ENCODE measurements at regions not wholly inside any gene's neighbourhood (a gene's known extent, or its start where the extent isn't known, plus 50 kb on each side); places are given as distances from the start of the nearest gene placed in this dataset.
"Not testable (repeated sequence)": the region's sequence is repeated elsewhere in the genome, so short reads cannot be mapped to it uniquely, and the experiment has no call there.

DNA sequence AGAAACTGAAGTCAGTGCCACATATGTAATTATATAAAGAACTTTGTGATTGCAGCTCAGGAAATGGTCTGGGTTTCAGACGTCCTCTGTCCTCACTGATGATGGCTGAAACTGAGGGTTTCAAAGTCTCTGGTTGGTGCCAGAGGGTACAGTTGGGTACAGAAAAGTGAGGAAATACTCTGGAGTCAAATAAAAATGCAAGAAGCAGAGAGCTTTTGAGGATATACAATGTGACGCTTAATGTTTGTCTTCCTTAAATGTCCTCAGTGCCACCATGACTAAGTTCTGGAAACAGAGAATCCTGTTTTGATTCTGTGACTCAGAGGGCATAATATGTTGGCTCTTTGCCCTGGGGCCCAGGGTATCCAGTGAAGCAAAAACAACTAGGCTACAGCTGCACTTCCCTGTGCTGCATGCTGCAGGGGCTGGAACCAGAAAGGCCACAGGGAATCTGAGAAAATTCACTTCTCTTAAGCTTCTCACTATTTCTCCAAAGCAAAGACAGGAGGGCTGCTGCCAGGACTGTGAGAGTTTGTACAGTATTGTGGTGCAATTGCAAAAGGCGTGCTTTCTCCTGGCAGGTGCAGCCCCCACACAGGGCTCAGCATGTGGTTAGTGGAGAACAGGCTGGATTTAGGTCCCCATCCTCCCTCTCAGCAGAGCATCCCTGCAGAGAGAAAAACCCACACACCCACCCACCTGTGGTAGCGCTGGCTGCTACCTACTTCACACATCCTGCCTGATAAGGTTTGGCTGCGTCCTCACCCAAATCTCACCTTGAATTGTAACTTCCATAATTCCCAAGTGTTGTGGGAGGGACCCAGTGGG is 169.5 kb upstream of the SVIL start:
- in situ Hi-C loops (cut with HindIII; ENCODE audit: low sequenced_read_pairs): loop anchor here (5.0 kb wide), 1 partner anchor 48 kb away; no protein-coding TSS in a partner anchor

- in situ Hi-C loops (cut with HindIII; ENCODE audit: low sequenced_read_pairs): loop anchor here (5.0 kb wide), 1 partner anchor 50 kb away; no protein-coding TSS in a partner anchor
Observed at GRCh38 chr10:29802171-29802570, 167.4 kb upstream of the SVIL start.

- in situ Hi-C loops (cut with HindIII; ENCODE audit: low sequenced_read_pairs): no loop called here
Observed at GRCh38 chr10:29798921-29799690, 164.3 kb upstream of the SVIL start.

DNA sequence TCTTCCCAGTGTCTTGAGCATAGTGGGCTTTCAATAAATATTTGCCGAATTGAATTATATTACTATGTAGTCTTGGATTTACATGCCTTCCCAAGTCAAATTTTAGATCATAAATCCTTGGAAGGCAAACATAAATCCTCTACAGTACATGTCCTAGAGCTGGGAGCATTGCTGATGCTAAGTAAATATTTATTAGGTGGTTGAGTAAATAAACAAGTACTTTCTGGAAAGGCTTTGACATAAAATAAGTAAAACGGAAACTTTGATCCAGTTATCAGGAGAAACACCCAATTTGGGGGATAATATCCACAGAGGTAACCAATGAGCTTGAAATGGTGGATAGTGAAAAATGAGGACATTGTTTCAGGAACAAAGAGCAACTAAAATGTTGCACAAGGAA is 162.8 kb upstream of the SVIL start:
- in situ Hi-C loops (cut with HindIII; ENCODE audit: low sequenced_read_pairs): no loop called here

- in situ Hi-C loops (cut with HindIII; ENCODE audit: low sequenced_read_pairs): no loop called here
Observed at GRCh38 chr10:29795850-29796249, 161.1 kb upstream of the SVIL start.

- in situ Hi-C loops (cut with HindIII; ENCODE audit: low sequenced_read_pairs): no loop called here
Observed at GRCh38 chr10:29794776-29795611, 160.2 kb upstream of the SVIL start.

DNA sequence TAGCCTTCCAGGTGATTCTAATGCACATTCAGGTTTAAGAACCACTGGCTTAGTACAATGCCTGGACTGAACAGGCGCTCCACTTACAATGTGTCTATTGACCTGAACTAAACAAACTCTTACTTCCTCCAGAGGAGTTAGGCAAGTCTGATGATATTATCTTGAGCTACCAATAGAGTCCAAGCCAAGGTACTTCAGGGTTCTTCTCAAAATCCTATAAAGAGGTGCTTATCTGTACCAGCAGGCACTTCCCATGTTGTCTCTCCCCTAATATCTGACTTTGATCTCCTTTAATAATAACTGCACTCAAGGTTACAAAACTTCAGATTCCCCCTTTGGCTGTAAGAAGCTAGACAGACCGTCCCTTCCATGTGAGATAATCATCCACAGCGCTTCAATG is 157.0 kb upstream of the SVIL start:
- in situ Hi-C loops (cut with HindIII; ENCODE audit: low sequenced_read_pairs): no loop called here

DNA sequence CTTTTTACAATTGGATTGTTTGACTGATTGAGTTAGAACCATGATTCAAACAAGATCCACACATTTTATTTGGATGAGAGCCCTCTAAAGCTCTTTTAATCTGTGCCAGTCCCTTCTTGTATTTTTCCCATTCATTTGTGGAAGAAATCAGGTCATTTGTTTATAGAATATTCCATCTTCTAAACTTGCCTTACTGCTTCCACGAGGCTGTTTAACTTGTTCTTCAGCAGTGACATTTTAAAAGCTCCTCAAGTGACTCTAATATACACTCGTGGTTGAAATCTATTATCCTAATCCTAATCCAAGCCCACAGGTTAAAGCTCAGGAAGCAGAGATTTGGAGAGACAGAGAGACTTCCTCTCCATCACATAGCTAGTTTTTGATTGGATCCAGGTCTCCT is 155.4 kb upstream of the SVIL start:
- in situ Hi-C loops (cut with HindIII; ENCODE audit: low sequenced_read_pairs): no loop called here

DNA sequence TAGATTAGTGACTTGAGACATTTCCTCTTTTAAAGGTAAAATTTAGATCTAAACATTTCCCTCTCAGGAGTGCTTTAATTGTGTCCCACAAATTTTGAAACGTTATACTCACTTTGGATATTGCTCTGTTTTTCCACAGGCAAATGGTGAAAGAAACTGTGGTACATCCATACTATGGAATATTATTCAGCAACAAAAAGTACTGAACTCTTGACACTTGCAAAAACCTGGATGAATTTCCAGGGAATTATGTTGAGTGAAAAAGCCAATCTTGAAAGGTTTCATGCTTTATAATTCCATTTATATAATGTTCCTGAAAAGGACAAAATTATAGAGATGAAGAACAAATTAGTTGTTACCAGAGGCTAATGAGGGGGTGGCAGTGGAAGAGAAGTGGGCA is 153.3 kb upstream of the SVIL start:
- in situ Hi-C loops (cut with HindIII; ENCODE audit: low sequenced_read_pairs): no loop called here

DNA sequence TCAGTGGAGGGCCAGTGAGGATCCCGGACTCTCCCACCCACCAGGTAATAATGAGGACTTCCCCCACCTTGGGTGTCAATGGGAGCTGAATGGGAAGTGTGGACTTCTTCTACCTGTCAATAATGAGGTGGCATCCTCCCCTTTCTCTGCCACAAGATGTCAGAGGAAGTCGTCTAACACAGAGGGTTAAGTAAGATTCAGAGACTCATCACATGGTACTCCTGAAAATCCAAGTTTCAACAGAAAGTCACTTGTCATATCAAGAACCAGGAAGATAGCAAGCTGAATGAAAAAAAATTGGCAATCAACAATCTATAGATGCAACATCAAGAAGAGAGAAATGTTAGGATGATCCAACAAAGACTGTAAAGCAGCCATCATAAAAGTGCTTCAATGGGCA is 150.9 kb upstream of the SVIL start:
- in situ Hi-C loops (cut with HindIII; ENCODE audit: low sequenced_read_pairs): no loop called here

DNA sequence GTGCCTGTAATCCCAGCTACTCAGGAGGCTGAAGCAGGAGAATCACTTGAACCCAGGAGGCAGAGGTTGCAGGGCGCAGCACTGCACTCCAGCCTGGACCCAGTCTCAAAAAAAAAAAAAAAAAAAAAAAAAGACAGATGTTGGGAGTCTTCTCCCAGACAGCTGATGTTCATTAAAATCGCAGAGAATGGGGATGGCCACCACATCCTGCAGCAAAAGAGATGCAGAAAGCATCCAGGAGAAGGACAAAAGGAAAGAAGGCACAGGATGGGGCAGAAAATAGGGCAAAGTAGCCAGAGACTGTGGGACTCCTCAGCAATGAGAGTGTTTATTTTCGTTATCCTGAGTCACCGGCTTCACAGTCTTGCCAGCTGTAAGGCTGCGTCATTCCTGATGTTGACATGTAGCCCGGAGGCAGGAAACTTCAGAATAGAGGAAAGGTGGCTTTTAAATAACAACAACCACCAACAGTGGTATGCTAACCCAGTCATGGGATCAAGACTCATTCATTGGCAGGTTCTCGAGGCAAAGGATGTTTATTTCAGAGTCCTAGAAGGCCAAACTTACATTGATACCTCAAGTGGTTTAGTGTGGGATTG is 149.5 kb upstream of the SVIL start:
- in situ Hi-C loops (cut with HindIII; ENCODE audit: low sequenced_read_pairs): no loop called here

DNA sequence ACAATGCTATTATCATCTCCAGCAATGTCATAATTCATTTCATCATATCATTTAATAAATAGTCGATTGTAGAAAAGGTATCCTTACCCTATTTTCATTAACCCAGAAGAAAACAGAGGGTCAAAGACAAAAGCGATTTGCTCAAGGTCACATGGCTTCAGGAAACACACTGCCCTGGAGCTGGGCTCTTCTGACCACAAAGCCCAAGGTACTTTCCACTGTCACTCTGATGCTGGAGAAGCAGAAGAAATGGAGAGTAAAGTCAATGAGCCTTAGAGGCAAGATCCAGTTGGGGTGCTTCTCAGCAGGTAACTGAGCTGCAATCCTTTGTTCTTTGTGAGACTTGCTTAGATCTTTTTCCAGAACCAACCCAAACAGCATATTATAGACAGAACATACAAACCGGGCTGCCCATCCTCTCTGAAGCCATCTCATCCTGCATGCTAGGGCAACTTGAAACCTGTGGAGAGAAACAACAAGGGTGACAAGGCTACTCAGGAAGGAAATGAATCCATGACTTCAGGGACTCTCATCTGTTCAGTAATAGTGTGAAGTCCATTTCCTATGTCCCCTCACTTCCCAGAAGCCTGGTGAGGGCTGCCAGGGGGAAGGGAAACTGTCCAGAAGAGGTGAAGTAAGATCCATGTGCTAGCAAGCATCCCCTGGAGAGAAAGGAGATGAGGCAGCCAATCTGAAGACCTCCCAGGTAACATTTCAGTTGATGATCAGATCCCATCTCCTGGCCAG is 148.6 kb upstream of the SVIL start:
- in situ Hi-C loops (cut with HindIII; ENCODE audit: low sequenced_read_pairs): no loop called here

DNA sequence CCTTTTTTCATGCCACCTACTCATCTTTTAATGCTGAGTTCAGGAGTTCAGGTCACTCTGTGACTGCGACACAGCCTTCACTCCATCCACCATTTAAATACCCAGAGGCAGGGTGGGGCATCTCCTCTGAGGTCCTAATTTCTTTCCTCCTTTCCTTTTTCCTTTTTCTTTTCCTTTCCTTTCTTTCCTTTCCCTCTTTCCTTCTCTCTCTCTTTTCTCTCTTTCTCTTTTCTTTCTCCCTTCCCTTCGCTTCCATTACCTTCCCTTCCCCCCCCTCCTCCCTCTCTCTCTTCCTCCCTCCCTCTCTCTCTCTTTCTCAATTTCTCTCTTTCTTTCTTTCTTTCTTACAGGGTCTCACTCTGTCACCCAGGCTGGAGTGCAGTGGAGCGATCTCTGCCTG is 145.9 kb upstream of the SVIL start:
- in situ Hi-C loops (cut with HindIII; ENCODE audit: low sequenced_read_pairs): no loop called here

DNA sequence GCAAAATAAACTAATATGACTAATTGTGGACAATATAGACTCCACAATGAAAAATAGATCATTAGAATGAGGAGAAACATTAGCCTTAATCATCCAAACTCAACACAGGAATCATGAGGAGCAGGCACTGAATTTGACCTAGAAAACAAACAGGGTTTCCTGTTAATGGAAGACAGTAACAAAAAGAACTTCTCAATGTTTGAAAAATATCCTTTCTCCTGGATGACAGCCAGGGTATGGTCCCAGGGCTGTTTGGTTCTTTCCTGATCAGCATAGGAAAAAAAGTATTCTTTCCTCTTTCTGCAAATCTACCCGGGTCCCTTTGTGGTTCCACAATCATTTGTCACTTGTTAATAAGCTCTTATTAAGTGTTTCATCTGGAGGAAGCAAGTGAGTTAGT is 145.3 kb upstream of the SVIL start:
- in situ Hi-C loops (cut with HindIII; ENCODE audit: low sequenced_read_pairs): no loop called here

DNA sequence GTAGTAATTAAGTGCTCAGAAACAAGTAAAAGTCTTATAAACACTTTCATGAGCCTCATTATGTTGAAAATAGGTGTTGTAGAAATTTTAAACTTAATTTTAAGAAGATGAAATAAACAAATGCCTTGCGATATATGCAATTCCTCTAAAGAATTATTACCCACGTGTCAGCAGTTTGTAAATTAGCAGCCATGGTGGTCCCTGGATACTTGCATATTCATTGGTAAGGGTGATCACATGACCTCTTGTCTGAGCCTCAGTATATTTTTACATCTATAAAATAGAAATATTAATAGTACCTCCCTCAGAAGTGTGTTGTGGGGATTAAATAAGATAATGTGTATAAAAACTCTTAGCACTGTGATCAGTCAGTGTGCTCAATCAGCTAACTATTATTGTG is 141.5 kb upstream of the SVIL start:
- in situ Hi-C loops (cut with HindIII; ENCODE audit: low sequenced_read_pairs): no loop called here

- in situ Hi-C loops (cut with HindIII; ENCODE audit: low sequenced_read_pairs): no loop called here
Observed at GRCh38 chr10:29774475-29774874, 139.7 kb upstream of the SVIL start.

DNA sequence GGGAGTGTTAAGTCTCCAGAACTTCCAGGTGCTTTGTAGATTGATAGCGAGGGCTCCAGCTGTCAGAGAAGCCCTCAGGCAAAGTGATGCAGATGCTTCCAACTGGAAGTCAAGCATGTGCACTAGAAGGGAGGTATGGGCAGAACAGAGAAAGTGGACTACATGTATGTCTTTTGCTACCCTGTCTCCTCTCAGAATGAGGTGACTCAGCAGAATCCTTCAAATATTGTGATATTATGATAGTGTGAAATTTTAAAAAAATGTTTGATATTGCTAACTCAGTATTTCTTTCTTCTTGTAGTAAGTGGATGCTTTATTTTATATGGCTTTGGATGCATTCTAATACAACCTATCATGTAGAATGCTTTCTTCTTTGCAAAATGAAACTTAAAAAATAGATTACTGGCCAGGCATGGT is 138.9 kb upstream of the SVIL start:
- in situ Hi-C loops (cut with HindIII; ENCODE audit: low sequenced_read_pairs): no loop called here

DNA sequence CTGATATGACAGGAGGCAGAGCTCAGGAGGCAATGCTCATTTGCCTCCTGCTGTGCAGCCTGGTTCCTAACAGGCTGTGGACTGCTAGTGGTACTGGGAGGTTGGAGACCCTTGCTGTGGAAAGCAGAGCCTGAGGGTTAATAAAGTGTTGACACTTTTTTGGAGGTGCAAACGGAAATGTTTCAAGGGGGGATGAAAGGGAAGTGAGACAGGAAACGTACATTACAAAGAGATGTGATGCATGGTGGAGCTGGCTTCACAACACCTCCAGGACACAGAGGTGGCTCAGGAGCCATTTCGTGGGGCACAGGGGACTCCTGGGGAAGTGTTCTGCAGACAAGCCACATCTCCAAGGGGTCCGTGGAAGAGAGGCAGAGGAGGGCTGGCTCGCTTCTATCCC is 137.6 kb upstream of the SVIL start:
- in situ Hi-C loops (cut with HindIII; ENCODE audit: low sequenced_read_pairs): no loop called here

- in situ Hi-C loops (cut with HindIII; ENCODE audit: low sequenced_read_pairs): no loop called here
Observed at GRCh38 chr10:29771376-29771775, 136.6 kb upstream of the SVIL start.

- in situ Hi-C loops (cut with HindIII; ENCODE audit: low sequenced_read_pairs): not testable (repeated sequence)
Observed at GRCh38 chr10:29769277-29769676, 134.5 kb upstream of the SVIL start.

Data from endothelial cell of hepatic sinusoid (primary cell).